ENCODE measurements at regions not wholly inside any gene's neighbourhood (a gene's known extent, or its start where the extent isn't known, plus 50 kb on each side); places are given as distances from the start of the nearest gene placed in this dataset.

DNA sequence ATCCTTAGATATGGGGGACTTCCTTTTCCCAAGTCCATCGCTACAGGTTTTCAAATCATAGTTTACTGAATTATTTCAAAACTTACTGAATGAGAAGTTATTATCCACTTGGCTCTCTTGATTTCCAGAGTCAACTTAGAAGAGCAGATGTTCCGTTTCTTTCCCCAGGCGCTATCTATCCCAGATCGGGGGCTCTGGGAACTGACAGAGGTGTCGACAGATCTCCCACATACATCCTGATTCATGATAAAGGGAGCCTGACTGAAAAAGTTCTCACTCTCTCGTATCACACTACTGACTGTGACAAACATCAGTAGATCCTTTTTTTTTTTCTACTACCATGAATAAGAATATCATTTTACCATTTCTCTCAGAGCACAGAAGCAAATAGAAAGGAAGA, 654.8 kb downstream of the RNF144B start:
- DNase-seq = no peak

DNA sequence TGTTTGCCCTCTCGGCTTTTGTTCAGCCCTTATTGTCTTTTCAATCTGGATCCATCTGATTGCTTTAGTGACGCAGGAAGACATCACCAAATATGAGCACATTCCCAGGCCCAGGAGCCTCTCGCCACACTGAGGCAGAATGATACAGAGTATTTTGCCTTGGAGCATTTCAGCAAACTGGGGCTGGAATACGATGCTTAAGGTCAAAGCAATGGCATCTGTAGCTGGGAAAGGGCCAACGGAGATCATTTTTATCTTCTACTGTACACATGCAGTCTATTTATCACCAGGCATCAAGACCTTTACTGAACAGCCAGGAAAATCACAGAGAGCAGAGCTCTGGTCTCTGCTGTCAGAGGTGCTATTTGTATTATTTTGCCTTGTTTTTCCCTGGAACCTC, 655.3 kb downstream of the RNF144B start:
- no peak for DNase-seq

DNA sequence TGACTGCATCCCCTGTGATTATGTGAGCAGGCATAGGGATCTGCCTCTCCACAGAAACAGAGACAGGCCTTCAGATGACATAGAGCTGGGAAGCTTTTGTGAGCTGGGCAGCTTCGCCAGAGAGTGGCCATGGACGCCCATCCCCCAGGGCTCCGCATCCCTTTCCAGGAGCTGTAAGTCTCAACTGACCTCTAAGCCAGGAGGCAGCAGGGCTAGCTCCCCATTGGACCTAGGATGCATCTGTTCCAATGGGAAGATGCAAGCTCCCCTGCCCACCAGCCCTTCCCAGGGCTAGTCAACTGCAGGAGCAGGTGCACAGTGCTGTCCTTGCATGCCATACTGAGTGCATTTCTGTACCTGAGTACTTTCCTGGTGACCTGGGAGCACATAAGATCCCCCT, 663.6 kb downstream of the RNF144B start:
- no peak for DNase-seq

DNA sequence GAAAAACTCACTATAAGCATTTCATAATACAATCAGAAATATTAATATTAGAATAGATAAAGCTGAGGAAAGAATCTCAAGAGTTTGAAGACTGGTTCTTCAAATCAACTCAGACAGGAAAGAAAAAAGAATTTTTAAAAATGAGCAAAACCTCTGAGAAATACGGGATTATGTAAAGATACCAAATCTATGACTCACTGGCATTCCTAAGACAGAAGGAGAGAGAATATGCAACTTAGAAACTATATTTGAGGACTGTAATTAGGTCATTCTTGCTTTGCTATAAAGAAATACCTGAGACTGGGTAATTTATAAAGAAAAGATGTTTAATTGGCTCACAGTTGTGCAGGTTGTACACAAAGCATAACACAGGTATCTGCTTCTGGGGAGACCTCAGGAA, 665.1 kb downstream of the RNF144B start:
- DNase-seq = no peak

DNA sequence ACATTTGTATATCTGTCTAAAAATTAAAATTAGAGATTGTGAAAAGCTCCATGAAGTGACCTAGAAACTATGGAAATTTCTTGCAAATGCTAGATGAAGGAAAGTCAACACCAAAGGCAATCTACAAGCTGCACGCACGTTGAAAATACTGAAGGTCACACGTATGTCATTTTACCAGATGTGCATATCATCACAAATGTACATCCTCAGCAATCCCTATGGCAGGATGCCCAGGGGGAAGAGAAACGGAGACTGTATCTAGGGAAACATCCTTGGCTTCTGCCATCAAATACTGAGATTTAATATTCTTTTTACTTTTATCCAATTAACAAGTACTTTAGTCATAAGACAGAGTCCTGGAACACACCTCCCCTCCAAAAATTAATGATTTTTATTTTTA, 672.0 kb downstream of the RNF144B start:
- DNase-seq = no peak

DNA sequence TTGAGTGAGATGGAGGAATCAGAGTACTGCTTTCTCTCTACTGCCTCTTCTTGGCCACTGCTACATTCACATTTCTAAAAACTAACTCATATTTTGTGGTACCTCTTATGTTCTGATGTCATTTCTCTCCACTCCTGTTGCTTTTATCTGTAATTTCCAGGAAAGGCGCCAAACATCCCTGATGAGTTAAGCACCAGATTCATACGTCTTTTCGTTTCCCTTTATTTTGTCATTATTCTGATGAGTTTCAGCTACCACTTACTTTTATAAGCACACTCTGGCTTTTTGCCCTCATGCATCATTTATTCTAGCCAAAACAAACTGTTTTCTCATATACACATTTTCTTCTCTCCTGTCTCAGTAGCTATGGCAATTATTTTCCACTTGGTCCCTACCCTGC, 680.0 kb downstream of the RNF144B start:
- DNase-seq = no peak

DNA sequence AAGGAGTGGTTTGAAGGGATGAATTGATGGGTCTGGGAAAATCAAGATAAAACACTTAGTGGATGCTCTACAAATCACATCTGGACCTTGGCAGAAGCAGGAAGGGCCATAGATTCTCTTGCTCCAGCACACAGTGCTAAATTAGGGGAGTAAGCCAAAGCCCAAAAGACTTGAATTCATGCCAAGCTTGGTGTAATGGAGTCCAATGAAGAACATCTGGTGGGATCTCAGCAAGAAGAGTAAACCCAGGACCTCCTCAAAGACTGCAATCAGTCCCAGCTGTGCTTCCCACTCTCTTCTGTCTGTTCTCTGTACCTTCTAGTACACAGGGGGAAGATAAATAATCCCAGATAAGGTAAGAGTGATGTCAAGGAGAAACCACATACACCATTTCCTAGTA, 683.4 kb downstream of the RNF144B start:
- DNase-seq = no peak

DNA sequence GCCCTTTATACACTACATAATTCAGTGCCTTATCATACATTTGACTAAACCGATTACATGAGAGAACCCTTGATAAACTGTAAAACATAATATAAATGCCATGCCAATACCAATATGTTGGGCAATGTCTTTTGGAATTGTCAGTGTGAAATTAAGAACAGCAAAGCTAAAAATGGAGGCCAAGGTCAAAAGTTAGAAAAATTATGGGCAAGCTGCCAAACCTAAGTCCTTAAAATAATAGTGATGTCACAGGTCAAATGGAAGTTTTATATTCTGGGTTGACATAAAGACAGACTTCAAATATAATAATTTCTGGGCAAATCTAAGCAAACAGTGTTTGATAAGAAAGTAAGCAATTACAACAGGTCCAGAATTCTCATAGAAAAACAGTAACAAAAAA, 696.7 kb downstream of the RNF144B start:
- DNase-seq = no peak

DNA sequence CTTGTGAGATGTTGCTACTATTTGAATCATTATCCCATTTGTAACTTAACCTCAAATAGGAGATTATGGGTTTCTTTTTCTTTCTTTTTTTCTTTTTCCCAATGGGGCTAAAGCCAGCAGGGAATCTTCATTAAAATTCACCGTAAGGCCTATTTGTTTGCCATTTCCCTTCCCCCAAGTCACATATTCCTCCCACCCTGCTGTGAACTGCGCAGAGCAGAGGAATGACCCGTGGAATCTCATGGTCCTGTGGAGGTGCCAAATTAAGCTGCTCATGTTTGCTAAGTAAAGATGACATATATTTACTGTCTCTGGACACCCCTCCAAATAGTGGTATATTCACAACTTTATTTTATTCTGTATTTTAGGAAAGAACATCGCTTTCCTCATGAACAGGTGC, 699.3 kb downstream of the RNF144B start:
- no peak for DNase-seq

DNA sequence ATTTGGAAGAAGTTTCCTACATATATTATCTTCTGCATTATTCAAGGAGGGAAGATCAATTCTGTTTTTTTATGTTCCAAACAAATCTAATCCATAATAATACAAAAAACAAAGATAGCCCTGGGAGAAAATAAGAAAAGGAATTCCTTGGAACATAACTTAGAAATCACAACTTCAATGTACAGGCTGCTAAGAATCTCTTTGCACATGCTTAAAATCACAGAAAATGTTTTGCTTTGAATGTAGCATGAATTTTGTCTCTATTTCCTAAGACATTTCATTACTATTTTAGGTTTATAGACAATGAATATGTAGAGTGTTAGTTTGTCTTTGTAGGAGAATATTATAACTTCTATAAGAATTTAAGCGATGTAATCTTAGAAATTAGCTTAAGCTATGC, 700.1 kb downstream of the RNF144B start:
- no peak for DNase-seq

DNA sequence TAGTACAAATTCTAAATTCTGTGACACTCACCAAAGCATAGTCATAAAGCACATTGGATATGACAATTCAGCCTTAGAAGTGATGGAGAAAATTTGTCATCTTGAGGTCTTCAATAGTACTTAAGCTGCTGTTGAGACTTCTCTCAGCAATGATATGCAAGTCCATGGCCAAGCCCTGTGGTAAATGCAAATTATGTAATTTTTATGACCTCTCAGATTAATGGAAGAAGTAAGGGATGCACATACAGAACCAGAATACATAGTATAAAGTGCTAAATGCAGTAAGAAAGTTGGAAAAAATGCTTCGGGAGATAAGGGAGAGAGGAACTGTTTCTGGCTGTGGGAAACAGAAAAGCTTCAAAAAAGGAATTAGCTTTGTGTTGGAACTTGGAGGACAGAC, 700.7 kb downstream of the RNF144B start:
- DNase-seq = no peak

DNA sequence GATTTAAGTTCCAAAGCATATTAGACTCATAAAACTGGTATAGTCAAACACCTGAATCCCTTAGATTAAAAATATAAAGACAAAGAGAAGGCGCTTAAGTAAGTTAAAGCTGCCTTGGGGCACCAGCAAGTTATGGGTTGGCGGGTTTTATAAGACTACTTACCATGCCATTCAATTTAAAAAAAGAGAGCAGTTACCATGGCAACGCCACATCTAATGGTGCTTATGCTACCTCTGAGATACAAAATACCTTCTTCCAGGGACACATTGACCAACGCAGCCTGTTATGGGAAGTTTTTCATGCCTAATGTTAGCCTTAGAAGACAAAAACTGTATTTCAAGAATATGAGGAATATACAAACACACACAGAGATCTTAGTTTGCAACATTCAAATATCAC, 713.6 kb downstream of the RNF144B start:
- DNase-seq = no peak

DNA sequence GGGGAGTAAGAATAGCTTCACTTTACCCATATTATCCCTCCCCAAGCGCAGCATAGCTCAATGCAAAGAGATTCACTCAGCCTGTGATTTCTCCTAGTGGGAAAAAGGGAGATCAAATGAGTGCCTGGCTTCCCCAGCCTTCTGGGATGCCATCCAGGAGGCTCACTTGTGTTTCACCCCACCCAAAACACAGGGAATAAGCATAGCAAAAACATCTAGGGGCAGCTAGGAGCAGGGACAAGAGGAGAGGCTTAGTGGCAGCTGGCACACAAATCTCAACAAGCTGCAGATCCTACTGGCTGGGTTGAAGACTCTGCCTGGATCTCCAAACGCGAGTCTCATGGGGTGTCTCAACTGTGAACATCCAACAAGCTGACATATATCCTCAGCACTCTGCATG, 715.8 kb downstream of the RNF144B start:
- no peak for DNase-seq

DNA sequence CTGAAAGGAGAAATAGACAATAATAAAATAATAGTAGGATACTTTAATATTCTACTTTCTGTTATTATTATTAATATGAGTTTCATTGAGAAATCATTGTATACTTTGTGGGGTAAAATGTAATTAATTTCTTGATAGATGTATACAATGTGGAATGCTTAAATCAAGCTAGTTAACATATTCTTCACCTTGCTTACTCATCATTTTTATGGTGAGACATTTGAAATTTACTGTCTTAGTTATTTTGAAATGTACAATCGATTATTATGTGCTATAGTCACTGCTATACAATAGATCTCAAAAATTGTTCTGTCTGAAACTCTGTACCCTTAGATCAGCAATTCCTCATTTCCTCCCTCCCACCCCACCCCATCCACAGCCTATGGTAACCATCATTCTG, 720.3 kb downstream of the RNF144B start:
- DNase-seq = no peak

DNA sequence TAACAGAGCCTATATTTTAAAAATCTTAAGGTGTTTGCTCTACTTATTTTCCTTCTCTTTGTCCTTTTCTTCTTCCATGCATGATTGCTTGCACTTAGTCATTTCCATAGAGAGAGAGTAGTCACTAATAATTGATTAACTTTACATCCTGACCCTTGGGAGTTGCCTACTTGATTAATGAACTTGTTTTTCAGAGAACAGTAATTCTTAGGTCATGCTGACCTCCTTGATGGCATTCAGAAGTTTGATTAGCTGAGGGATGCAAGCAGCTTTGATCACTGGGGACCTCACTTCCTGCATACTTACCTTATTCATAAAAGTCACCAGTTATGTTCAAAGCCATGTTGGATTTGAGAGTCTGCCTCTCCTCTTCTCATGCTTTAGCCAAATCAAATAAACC, 715.6 kb upstream of the ID4 start:
- DNase-seq = no peak

DNA sequence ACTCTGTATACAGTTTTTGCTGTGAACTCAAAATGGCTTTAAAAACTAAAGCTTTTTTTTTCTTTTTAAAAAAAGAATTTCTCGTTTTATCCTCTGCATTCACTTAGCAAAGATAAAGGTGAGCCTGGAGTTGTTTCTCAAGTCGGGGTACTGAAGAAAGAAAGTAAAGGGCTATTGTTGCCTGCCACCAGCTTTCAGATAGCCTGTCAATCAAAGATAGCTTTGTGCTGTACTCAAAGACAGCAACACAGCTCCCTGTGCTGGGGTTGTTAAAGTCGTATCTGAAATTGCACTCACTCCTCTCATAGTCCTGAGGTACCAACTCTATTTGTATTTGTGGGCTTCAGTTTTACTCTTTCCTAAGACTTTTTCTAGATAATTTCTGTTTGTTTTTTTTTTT, 710.1 kb upstream of the ID4 start:
- DNase-seq = no peak

DNA sequence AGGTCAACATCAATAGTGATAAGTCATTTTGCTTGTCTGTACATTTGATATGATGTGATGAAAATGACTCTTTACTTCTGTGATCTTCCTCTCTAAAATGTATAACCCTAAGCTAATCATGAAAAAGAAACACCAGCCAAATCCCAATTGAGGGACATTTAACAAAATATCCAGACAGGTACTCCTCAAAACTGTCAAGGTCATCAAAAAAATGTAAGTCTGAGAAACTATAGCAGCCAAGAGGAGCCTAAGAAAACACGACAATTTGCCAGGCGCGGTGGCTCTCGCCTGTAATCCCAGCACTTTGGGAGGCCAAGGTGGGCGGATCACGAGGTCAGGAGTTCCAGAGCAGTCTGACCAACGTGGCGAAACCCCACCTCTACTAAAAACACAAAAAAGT, 708.5 kb upstream of the ID4 start:
- no peak for DNase-seq

DNA sequence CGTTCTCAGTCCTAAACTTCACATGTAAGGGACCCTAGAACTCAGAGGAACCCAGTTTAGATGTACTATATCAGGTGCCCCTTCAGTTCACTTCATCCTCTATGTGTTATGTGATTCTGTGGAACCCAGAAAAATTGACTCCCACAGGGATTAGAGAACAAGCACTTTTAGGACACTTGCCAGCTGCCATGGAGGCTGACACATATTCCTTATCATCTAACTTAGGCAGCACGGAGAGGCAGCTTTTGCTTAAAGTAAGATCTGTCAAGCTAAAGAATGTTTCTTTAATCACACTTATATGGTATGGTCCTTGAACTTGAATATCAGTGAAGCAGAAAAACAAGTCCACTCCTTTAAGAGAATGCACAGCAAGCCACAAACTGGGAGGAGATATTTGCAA, 701.5 kb upstream of the ID4 start:
- DNase-seq = no peak

DNA sequence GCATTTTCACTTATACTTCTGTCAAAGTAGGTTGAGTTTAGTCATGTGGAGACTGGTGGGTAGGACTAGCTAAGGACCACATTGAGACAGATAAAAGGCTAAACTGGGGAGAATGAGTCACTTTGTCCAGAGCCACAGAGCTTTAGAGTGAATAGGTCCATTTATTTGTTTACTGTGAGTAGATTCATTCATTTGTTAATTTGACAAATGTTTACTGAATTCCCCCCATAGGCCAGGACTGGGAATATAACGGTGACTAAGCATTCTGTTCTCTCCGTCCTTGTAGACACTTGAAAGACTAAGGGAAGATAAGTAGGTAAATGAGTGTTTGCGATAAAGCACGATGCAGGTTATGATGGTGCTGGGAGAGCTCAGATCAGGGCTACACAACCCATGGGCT, 699.7 kb upstream of the ID4 start:
- DNase-seq = no peak

DNA sequence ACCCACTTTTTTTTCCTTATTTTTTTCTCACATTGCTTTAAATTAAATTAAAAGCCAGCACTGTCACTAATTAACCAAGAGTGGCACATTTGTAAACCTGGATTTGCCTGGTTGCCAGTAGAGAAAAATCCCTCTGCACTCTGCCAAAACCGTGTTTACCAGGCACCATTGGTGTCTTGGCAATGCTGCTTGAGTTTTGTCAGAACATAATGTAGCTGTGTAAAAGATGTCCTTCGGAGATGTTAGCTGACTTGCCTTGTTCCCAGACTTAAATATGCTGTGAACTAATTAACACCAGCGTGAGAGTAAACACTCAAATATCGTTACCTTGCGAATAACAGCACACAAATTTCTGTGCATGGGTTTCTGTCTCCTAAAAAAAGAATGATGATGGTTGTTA, 694.9 kb upstream of the ID4 start:
- DNase-seq = no peak

DNA sequence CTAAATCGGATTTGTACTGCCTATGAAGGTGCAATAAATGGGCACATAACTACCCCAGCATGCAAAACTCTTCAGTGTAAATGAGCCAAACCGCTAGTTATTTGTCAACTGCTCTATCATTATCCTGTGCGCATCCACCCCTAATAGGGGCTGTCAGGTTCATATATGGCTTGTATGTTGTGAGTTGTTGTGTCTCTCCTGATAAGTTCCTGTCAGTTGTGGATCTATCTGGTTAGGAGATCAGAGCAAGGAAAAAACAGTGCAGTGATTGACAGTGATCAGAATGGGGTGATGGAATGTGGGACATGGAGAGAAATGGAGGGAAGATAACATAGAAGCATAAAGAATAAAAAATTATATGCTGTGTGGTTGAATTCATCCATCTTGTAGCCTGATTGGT, 686.9 kb upstream of the ID4 start:
- no peak for DNase-seq

DNA sequence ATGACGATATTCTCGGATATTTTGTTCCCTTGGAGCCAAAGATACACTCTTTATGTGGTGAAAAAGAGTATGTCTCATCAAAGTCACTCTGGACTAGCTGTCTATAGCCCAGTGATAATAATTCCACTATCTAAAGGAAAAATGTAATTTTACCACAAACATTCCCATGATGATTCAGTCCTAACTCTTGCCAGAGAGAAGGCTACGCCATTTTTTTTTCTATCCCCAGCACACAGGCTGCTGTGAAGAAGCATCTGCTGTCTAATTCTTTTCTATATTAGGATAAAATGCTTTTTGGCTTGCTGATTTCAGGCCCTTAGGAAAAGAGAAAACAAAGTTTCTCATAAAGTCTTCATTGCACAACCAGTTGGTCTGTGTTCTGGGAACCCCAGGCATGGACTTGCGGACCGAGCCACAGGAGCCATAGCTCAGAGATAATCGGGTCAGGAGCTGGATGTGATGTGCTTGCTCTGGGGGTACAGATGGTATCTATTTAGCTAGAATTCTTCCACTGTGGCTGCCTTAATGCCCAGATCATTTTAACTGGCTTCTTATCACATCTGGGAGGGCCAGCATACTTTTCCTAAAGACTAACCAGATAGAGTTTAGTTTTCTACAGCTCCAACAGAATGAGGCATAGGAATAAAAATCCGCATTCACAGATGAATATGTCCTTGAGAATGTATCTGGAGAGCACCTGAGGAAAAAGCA, 683.7 kb upstream of the ID4 start:
- no peak for DNase-seq

DNA sequence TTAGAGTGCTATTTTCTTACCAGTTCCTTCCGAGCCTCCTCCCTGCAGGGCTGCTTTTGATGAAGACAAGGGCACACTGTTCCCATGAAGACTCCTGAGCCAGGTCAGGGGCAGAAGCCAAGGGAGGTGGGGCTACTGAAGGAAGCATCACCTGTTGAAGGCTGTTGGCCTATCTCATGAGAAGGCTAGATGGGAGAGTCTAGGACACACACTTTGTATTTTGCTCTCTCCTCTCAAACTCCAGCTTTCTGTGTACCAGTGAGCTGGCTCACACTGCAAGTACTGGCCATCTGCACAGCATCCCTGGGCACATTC, 683.2 kb upstream of the ID4 start:
- no peak for DNase-seq

DNA sequence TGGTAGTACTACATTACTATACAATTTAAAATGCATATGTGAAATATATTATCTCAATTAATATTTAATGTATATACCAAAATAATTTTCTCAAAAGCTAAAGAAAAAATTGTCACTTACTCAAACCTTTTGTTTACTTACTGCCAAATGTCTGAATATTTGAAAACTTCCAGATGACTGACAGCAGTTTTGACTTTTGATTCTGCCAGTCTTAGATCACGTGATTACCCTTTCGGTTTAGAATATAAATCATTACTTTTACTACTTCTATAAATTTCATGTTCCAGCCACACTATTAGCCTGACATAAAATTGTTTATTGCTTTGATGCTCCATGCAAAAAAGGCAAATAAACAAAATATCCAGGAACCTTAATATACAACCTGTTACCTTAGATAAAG, 680.7 kb upstream of the ID4 start:
- no peak for DNase-seq

DNA sequence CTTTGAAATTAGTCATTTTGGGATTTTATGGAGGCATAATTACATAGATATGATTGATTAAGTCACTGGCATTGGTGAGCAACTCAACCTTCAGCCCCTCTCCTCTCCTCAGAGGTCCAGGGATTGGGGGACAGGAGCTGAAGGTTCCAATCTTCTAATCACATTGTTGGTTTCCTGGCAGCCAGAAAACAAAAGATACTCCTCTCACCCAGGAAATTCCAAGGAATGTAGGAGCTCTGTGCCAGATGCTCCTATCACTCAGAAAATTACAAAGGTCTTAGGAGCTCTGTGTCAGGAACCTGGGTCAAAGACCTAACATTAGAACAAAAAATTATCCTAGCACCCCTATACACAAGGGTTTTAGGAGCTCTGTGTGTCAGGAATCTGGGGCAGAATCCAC, 679.7 kb upstream of the ID4 start:
- no peak for DNase-seq

DNA sequence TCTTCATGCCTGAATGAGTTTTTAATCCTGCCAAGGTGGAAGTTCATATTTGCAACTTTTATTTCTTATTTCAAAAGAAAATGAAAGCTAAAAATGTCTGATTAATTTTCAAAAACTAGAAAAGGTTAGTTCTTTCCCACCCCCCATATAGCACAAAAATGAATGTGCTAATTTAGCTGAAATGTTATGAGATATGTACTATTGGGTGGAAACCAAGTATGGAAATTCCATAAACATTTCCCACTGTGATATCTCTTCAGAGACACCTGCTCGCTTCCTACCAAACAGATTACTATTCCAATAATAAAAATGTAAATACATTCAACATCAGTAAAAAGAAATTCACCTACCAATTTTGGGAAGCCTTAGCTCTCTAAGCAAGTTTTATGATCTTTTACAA, 678.6 kb upstream of the ID4 start:
- DNase-seq = no peak
